ENCODE measurements at regions not wholly inside any gene's neighbourhood (a gene's known extent, or its start where the extent isn't known, plus 50 kb on each side); places are given as distances from the start of the nearest gene placed in this dataset.

DNA sequence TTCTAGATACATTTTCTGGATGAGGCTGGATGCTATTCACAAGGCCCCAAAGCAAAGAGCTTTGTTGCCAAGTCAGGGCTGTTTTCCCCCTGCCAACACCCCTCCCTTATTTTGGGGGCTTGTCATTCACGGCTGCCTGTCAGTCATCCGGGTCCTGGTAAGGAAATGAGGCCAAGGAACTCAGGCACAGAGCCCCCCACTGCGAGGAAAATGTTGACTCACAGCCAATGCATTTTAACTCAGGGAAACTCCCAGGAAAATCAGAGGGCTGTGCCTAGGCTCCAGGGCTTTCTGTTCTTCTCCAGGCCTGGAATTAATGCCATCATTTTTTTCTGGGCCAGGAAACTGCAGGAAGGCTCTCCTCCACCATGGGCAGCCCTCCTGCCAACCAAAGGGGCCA lies 241.1 kb downstream of the SMAD2 start:
- no peaks in the 10 kb centered on the region for H3F3A ChIP-seq (ENCODE audit: insufficient read depth, low read length)

DNA sequence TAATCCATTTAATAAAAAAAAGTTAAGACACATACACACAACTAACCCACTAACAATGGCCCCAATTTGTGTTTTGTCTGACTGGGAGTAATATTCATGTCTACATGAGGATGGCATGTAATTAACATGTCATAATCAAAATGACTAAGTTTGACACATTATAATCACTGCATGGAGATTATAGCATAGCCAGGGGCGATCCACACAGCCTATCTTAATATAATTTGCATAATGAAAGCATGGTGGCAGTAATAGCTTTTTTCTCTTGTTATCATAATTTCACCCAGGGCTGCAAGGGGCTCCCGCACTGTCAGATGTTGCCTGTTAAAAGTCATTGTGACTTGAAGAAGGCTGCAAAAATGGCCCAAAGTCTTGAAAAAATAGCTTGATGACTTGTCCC lies 243.7 kb downstream of the SMAD2 start:
- Histone ChIP-seq H3K4me1 (ENCODE audit: low read length) (no peaks in the 10 kb centered on the region), H3K4me2 (ENCODE audit: low read depth, low read length) (no peak overlapping the region), H3K27ac (ENCODE audit: low read length) (no peak overlapping the region), H3K79me2 (ENCODE audit: low read length) (no peaks in the 10 kb centered on the region), H3K9me3 (replicated peaks; ENCODE audit: insufficient read depth, low read length) (no peaks in the 10 kb centered on the region), H4K20me1 (ENCODE audit: insufficient read depth, low read length) (no peaks in the 10 kb centered on the region), H3F3A (ENCODE audit: insufficient read depth, low read length) (no peaks in the 10 kb centered on the region), H2AFZ (ENCODE audit: low read length) (no peak overlapping the region), H3K9ac (ENCODE audit: low read length) (no peak overlapping the region), H3K36me3 (replicated peaks; ENCODE audit: insufficient read depth, low read length) (no peaks in the 10 kb centered on the region), H3K4me3 (ENCODE audit: low read length) (no peak overlapping the region), H3K27me3 (replicated peaks; ENCODE audit: insufficient read depth, low read length) (no peaks in the 10 kb centered on the region), H3K9me2 (replicated peaks; ENCODE audit: insufficient read depth, low read length) (no peaks in the 10 kb centered on the region)
- TF ChIP-seq, protein P1, sequence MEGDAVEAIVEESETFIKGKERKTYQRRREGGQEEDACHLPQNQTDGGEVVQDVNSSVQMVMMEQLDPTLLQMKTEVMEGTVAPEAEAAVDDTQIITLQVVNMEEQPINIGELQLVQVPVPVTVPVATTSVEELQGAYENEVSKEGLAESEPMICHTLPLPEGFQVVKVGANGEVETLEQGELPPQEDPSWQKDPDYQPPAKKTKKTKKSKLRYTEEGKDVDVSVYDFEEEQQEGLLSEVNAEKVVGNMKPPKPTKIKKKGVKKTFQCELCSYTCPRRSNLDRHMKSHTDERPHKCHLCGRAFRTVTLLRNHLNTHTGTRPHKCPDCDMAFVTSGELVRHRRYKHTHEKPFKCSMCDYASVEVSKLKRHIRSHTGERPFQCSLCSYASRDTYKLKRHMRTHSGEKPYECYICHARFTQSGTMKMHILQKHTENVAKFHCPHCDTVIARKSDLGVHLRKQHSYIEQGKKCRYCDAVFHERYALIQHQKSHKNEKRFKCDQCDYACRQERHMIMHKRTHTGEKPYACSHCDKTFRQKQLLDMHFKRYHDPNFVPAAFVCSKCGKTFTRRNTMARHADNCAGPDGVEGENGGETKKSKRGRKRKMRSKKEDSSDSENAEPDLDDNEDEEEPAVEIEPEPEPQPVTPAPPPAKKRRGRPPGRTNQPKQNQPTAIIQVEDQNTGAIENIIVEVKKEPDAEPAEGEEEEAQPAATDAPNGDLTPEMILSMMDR (IDR thresholded peaks at IDR 0.05; ENCODE audit: low read length): no peak
- TF ChIP-seq EZH2phosphoT487 (IDR thresholded peaks at IDR 0.05; ENCODE audit: low read length): no peak
- TF ChIP-seq EZH2 (optimal IDR thresholded peaks at IDR 0.05; ENCODE audit: low read depth, low read length): no peak
- no peak for DNase-seq

More for the DNA sequence above, 241.1 kb downstream of the SMAD2 start:
- Histone ChIP-seq H3K36me3 (replicated peaks; ENCODE audit: insufficient read depth, low read length) (no peaks in the 10 kb centered on the region), H3K27ac (ENCODE audit: low read length) (no peak overlapping the region), H4K20me1 (ENCODE audit: insufficient read depth, low read length) (no peaks in the 10 kb centered on the region), H3K4me2 (ENCODE audit: low read depth, low read length) (no peak overlapping the region), H3K79me2 (ENCODE audit: low read length) (no peaks in the 10 kb centered on the region), H2AFZ (ENCODE audit: low read length) (no peak overlapping the region), H3K27me3 (replicated peaks; ENCODE audit: insufficient read depth, low read length) (no peaks in the 10 kb centered on the region), H3K4me1 (ENCODE audit: low read length) (no peaks in the 10 kb centered on the region), H3K9me2 (replicated peaks; ENCODE audit: insufficient read depth, low read length) (no peaks in the 10 kb centered on the region), H3K4me3 (ENCODE audit: low read length) (no peak overlapping the region), H3K9me3 (replicated peaks; ENCODE audit: insufficient read depth, low read length) (no peaks in the 10 kb centered on the region), H3K9ac (ENCODE audit: low read length) (no peak overlapping the region)
- TF ChIP-seq, protein P1 (IDR thresholded peaks at IDR 0.05; ENCODE audit: low read length): no peak
- TF ChIP-seq EZH2phosphoT487 (IDR thresholded peaks at IDR 0.05; ENCODE audit: low read length): no peak
- no peak for TF ChIP-seq EZH2 (optimal IDR thresholded peaks at IDR 0.05; ENCODE audit: low read depth, low read length)
- no peak for DNase-seq

DNA sequence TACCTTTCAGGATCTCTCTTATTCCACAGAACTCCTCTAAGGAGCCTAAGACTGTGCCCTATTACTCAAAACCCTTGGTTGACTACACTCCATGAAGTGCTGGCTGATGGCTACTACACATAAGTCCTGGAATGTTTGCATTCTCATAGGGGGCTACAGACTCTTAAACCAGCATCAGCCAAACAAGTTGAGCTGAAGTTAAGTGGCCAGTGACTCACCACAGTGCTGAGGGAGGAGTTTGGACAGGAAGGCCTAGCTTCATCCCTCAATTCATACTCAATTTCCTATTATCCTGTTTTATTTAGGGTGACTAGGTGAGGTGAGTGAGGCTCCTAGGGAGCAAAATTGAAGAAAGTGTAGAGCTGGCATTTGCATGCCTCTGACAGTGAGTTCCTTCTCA lies 246.7 kb downstream of the SMAD2 start:
- DNase-seq: no peak
- Histone ChIP-seq H3K27me3 (replicated peaks; ENCODE audit: insufficient read depth, low read length) (no peaks in the 10 kb centered on the region), H3K4me3 (ENCODE audit: low read length) (no peak overlapping the region), H2AFZ (ENCODE audit: low read length) (no peak overlapping the region), H3K79me2 (ENCODE audit: low read length) (no peaks in the 10 kb centered on the region), H3K9ac (ENCODE audit: low read length) (no peak overlapping the region), H3K4me2 (ENCODE audit: low read depth, low read length) (no peak overlapping the region), H3K9me2 (replicated peaks; ENCODE audit: insufficient read depth, low read length) (no peaks in the 10 kb centered on the region), H3F3A (ENCODE audit: insufficient read depth, low read length) (no peaks in the 10 kb centered on the region), H3K4me1 (ENCODE audit: low read length) (no peaks in the 10 kb centered on the region), H3K36me3 (replicated peaks; ENCODE audit: insufficient read depth, low read length) (no peaks in the 10 kb centered on the region), H3K27ac (ENCODE audit: low read length) (no peak overlapping the region), H3K9me3 (replicated peaks; ENCODE audit: insufficient read depth, low read length) (no peaks in the 10 kb centered on the region), H4K20me1 (ENCODE audit: insufficient read depth, low read length) (no peaks in the 10 kb centered on the region)
- TF ChIP-seq EZH2 (optimal IDR thresholded peaks at IDR 0.05; ENCODE audit: low read depth, low read length) (no peak), EZH2phosphoT487 (IDR thresholded peaks at IDR 0.05; ENCODE audit: low read length) (no peak)
- TF ChIP-seq, protein P1 (IDR thresholded peaks at IDR 0.05; ENCODE audit: low read length): no peak

All from MM.1S (cell line).